ENCODE measurements at regions not wholly inside any gene's neighbourhood (a gene's known extent, or its start where the extent isn't known, plus 50 kb on each side); places are given as distances from the start of the nearest gene placed in this dataset.
"Not testable (repeated sequence)": the region's sequence is repeated elsewhere in the genome, so short reads cannot be mapped to it uniquely, and the experiment has no call there.

DNA sequence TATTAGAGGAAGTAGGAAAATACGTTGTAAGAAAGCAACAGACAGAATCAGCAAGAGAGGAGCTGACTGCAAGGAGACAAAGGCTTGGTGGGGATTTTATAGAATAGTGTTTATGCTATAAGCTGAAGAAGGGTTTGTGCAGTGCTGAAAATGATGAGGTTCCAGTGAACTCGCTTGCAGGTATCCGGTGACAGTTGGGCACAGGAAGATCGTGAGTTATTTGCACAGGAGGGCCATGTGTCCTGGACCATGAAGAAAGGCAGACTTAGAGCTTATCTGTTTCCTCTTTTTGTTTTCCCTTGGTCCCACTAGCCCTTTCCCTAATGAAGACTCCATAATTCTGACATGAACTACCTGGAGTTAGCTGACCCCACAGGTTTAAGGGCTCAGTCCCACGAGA, 61.4 kb downstream of the NXNL2 start:
- DNase-seq = no peak

DNA sequence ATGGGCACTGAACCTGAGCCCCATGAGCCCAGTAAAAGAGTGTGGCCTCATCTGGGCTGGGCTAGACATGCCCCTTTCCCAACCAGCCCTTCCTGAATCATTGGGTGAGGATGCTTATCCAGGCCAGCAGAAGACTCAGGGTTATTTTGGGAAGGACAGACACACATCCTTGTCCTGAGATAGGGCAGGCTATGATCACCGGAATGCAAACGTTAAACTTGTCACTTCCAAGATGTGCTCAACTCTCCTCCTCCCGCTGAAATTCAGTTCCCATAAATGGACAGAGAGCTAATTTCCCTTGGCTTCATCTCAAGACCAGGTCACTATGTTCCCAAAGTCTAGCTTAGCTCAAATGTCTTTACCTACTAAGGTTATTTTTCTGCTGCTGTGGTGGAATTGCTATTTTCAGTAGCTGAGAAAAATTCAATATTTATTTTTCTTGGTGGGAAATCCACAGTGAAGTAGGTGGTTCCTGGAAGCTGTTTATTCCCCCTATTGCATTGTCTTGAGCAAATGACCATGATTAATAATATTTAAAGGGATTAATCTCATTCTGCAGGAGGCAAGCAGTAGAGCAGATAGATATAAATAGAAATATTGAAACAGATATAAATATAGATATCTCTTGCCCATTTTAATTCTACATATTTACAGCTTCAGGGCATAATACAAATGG, 70.0 kb downstream of the NXNL2 start:
- DNase-seq = no peak

DNA sequence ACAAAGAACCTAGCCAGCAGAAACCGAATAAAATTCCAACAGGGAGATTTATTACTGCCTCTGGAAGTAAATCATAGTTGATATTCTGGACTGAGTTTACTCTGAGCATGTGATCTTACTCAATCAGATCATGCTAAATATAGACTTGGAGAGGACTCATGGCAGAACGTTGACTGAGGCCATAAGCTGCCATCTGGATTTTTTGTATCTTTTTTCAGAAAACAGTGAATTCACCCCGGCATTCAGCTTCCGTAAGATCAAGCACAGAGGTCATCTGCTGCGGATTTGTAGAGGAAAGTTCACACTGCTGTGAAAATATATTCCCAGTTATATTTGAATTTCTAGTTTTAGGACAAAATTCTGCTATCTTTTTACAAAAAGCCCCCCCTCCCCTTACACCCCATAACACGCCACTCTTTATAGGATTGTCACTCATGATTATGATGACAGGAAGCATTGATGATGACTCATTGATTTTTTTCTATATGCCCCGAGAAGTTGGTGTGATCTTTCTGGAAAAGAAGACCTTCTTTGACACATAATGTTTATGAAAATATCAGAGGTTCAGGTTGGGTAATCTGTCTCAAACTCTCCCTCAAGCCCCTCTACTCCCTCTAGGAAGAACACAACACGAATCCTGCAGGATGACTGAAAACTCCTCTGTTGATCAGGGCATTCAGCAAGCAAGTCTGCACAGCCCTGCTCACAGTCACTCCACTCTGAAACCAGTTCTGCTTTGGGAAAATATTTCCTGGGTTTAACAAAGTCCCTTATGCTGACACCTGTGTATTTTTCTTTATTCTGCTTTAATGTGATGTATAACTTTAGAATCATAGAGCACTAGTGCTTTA, 70.8 kb downstream of the NXNL2 start:
- DNase-seq = no peak

DNA sequence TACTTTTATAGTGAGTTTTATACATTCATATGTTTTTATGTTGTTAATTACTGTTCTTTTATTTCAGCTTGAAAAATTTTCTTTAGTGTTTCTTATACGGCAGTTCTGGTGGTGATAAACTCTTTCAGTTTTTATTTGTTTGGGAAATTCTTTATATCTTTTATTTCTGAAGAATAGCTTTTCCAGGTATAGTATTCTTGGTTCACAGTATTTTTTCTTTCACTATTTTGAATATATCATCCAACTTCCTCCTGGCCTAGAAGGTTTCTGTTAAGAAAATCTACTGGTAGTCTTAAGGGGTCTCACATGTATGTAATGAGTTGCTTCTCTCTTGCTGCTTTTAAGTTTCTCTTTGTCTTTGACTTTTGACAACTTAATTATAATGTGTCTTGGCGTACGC, 79.4 kb downstream of the NXNL2 start:
- no peak for DNase-seq

GRCh38 chr9:88623698-88624097, 88.7 kb downstream of the NXNL2 start:
- DNase-seq = no peak

- DNase-seq = no peak
These were observed 93.1 kb downstream of the NXNL2 start for GRCh38 chr9:88628114-88628513.

GRCh38 chr9:88628811-88629210, 93.8 kb downstream of the NXNL2 start:
- DNase-seq = no peak

DNA sequence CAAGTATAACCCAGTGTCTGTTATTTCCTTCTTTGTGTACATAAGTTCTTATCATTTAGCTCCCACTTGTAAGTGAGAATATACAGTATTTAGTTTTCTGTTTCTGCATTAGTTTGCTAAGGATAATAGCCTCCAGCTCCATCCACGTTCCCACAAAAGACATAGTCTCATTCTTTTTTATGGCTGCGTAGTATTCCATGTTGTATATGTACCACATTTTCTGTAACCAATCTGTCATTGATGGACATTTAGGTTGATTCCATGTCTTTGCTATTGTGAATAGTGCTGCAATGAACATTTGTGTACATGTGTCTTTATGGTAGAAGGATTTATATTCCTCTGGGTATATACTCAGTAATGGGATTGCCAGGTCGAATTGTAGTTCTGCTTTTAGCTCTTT, 95.6 kb downstream of the NXNL2 start:
- not testable (repeated sequence) for DNase-seq

GRCh38 chr9:88635151-88635550, 100.2 kb downstream of the NXNL2 start:
- DNase-seq = no peak

GRCh38 chr9:88641456-88642240, 106.7 kb downstream of the NXNL2 start:
- DNase-seq = no peak

- DNase-seq = no peak
These were observed 107.4 kb downstream of the NXNL2 start for GRCh38 chr9:88642336-88642735.

GRCh38 chr9:88643931-88644330, 109.0 kb downstream of the NXNL2 start:
- no peak for DNase-seq

DNA sequence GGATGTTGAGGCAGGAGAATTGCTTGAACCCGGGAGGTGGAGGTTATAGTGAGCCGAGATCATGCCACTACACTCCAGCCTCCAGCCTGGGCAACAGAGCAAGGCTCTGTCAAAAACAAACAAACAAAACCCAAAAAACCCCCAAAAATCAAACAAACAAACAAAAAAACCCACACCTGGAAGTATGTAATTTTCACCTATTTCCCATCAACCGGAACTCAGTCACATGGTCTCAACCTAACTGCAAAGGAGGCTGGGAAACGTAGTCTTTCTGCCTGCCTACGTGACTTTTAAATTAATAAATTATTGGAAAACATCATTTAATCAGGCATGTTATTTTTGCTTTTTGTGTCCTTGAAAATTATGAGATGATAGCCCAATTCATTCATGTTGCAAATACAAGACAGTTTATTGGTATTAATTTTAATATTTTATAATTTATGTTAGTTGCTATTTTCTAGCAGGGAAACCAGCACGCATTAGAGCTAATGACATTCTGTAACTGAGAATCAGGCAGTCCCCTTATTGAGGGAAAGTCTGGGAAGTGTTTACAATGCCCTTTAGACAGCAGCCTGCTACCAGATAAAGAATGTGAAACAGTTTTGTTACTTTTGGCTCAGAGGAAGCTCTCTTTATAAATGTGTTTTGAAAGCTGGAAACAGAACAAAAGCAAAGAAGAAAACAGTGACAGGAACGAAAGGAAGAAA, 110.3 kb downstream of the NXNL2 start:
- DNase-seq = no peak

DNA sequence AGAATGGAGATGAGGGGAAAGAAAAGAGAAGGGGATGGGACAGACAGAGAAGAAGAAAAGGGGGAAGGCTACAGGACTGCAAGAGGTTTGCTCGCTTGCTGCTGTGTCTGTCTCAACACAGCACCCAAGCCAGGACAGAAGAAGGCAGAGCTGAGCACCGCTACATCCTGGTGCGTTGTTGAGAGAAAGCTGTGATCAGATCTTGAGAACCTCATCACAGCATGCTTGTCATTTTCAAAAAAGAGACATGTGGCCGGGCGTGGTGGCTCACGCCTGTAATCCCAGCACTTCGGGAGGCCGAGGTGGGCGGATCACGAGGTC, 110.9 kb downstream of the NXNL2 start:
- DNase-seq = no peak

- no peak for DNase-seq
These were observed 111.7 kb downstream of the NXNL2 start for GRCh38 chr9:88646539-88647300.

DNA sequence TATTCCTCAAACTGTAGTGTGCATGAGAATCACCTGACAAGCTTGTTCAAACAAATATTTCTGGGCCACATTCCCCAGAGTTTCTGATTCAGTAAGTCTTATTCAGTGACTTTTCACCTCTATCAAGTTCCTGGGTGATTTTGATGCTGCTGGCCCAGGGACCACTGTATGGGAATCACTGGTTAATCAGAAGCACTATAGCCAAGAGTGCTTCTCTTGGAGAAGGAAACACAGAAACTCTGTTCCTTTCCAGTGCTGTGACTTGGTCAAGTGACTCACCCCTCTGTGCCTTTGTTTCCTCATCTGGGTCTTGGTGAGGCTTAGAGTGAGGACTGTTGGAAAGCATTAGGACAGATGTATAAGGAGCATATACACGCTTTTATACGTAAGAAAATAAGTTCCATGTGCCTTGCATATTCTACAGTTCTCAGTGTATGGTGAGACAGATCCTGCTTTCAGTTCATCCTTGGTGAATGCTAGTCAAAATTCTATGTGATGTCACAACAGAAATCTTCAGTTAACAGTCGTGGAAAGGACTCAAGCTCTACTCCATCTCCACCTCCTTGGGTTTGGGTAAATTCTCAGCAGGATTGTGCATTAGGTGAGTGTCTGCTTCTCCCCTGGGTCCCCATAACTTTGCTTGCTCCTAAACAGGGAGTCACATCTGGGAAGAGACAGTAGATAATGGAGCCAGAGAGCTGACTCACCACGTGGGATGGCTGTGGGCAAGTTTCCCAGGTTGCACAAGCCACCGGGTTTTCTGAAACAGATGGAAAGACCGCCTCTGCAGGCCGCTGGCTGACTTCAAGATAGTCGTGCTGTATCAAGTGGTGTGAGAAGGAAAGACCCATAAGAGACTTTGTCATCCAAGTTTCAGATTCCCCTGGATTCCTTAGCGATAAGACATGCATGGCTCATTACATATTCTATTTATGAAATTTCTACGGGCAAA, 117.0 kb downstream of the NXNL2 start:
- no peak for DNase-seq

DNA sequence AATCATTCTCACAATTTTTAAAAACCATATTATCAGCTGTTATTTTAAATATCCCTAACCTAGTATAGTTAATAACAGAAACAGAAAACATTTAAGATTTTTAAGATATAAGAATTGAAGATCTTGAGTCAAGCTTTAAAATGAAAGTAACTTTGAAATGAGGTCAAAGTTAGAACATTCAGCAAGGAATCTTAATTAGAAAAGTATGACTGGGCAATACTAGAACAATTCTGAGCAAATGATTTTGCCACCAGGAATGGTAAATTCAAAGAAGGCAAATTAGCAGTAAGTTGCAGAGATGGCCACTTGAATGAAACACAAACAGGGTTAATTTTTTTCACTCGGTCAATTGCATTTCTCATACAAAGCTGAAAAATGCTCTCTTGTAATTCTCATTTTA, 117.9 kb downstream of the NXNL2 start:
- DNase-seq = no peak

DNA sequence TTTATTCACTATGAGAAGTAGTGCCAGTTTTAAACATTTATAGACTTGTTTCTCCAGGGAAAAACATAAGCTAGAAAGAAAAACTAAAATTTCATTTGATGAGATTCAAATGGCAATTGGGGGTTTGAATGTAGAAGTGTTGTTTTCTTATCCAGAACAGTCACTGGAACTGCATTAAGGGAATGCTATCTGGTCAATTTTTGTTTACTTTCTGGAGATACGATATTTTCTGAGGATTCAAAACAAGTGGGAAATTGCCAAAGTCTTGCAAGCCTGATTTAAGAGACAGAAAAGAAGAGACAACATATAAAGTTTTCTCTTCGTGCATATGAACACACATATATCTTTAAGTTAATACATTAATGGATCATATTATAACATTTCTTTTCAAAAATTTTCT, 118.4 kb downstream of the NXNL2 start:
- DNase-seq = no peak

- no peak for DNase-seq
These were observed 118.9 kb downstream of the NXNL2 start for GRCh38 chr9:88653911-88654310.

DNA sequence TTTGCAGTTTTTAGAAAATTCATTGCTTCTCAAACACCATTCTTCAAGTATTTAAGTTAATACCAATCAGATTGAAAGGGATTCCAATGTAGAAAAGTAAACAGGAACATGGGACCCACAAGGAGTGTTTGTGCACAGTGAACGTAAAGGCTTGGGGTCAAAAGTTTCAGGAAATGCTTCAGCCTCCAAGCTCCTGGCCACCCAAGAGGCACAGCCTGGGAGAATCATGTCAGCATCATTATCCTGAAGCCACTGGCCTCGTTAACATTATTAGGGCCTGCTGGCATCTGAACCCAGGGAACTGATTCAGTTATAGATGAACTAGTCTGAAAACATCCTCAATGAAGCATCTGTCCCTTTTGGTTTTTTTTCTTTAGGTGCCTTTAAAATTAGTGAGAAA, 122.9 kb downstream of the NXNL2 start:
- DNase-seq = no peak

DNA sequence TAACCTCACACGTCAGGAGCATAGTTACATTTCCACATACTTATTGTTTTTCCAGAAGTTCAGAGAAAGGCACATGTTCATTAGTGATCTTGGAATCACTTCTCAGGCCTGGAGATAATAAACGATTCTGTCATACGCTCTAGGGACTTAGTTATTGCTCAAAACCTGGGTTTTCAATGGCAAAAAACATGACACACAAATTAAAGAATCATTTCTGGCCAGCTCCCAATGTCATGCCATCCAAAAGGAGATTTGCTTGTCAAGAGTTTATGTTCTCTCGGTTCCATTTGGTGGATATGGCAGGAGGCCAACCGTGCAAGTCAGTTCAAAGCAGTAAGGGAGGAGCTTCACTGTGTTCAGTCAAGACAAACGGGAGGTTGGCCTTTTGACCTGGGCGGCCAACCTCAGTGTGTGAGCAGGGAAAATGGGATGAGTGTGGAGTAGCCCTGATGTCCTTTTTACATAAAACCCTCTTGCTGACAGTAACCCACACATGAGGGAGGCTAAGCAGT, 123.4 kb downstream of the NXNL2 start:
- DNase-seq = no peak

Data from stimulated activated CD4-positive, alpha-beta T cell treated with anti-CD3 and anti-CD28 coated beads, Interleukin-2, amount 100 ng/mL, for 48 hours (primary cell).